HG03520 (cell line): ENCODE measurements at regions not wholly inside any gene's neighbourhood (a gene's known extent, or its start where the extent isn't known, plus 50 kb on each side); places are given as distances from the start of the nearest gene placed in this dataset.

Experiments
- ATAC-seq: cut with Tn5 transposase; IDR thresholded peaks from one replicate; pipeline ENCODE4 v1.9.1; 2021; ENCODE audit warnings: mild to moderate bottlenecking, moderate library complexity; ENCODE audit not compliant: unreplicated experiment

DNA sequence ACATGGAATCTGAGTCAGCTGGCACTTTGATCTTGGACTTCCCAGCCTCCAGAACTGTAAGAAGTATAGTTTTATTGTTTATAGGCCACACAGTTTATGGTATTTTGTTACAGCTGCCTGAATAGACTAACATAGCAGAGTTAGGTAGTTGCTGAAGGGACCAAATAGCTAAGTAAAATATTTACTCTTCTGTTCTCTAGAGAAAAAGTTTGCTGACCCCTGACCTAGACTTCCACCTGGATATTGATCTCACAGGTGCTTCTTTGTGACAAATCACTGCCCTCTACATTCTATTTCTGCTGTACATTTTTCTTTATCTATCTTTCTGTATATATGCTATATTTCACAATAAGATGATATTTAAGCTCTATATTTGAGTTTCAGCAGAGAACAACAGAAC is 212.5 kb downstream of the CSNK2A3 start:
- ATAC-seq: no peak

DNA sequence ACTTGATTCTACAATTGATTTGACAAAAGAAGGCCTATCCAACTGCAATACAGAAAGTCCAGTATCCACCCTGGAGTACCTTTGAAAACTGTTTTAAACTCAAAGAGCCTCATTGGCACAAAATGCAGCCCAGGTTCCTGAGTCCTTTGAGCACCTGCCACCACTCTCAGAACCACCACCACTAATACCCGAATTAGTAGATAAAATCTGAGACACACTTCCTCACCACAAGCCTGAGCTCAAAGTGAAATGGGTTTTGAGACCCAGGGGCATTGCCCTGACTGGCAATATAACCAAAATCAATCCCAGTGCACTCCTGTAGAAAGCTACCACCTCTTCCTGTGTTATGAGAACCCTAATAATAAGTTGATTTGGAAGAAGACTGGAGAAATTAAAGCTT is 215.7 kb downstream of the CSNK2A3 start:
- ATAC-seq: no peak

DNA sequence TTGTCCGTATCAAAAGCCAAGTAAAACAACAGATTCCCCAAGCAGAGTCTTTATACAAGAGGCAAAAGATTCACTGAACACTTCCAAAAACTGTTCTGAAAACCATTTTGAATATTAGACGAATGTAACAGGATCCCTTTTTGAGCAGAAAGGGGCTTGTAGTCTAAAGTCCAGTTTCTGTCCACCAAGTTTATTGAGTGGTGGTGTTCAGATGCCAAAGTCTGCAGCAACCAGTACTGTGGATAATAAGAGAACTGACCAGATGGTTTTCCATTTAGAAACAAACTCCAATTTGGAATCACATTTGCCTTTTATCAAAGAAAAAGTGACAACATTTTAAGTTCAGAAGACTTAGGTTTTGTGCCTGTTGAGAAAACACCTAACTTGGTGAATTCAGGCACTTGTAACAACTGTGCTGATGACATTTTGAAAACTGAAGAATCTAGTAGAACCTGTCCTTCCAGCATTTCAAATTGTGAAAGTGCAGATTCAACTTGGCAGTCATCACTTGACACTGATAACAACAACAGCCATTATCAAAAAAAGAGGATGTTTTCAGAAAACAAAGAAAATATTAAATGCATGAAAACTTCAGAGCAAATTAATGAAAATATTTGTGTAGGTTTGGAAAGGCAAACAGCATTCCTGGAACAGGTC is 217.1 kb downstream of the CSNK2A3 start:
- ATAC-seq: no peak

DNA sequence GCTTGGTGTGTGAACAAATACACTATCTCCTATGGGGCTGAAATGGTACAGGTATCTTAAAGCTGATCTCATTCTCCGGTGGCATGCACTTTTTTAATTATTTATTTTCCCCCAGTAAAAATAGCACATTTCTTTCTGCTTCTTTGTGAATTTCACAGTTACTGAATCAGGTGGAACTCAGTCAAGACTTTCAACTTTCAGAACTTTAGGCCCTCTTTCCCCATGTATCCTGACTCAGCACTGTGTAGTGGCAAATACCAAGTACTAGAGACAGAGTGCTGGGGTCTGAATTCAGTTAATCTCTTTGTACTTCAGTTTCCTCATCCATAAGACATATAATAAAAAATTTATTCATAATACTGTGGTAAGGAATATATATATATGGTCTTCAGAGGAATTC is 223.9 kb downstream of the CSNK2A3 start:
- no peak for ATAC-seq

DNA sequence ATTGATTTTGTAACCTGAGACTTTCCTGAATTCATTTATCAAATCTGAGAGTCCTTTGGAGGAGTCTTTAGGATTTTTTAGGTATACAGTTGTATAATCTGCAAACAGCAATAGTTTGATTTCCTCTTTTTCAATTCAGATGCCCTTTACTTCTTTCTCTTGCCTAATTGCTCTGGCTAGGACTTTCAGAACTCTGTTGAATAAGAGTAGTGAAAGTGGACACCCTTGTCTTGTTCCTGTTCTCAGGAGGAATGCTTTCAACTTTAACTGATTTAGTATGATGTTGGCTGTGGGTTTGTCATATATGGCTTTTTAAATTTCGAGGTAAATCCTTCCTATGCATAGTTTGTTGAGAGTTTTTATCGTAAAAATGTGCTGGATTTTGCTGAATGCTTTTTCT is 227.4 kb downstream of the CSNK2A3 start:
- ATAC-seq: no peak

DNA sequence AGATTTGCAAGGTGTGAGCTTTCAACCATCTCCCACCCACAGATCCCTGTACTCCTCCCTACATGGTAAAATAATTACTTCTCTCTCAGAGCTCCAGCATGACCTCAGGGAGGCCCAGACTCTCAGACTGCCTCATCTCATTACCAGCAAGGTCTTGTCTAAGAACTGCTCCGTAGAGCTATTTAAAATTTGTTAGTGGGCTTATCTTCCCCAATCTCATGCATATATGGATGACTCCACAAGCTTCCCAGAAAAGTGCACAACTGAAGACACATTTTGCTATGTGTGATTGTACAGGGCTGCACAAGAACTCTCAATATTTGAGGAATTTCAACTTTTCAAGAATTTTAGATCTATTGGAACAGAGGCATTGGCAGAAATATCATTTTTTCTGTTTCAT is 230.3 kb downstream of the CSNK2A3 start:
- ATAC-seq: no peak

DNA sequence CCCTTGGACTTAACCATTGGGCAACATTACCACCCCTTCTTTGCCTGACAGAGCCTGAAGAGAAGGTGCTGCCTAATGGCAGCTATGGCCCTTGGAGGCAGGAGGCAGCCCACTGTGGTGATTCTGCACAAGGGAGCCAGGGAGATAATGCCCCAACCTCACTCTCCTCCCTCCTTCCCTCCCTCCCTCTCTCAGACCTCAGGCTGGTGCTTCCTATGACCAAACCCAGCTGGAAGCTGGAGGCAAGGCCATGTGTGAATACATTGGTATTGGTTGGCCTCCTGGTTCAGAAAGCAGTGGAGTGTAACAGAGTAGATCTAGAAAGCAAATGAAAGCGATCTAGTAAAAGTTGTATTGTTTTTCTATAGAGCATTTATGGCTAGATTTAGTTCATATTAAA is 233.1 kb downstream of the CSNK2A3 start:
- ATAC-seq: no peak

DNA sequence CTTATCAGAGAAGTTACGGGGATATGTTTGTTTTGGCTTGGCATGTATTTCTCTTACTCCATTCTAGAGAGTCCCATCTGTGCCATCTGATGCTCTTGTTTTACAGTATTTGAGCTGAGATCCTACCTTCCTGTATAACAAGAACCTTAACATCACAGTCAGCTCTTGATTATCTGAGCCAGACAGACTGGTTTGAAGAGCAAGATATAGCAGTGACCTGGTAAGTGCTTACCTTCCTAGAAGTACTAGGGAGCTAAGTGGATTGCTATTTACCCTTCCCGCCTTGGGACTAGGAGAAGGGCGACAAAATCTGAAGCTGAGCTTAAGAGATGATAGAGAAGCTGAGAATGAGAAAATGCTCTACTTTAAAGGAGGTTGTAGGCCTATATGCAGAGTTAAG is 235.3 kb downstream of the CSNK2A3 start:
- no peak for ATAC-seq

DNA sequence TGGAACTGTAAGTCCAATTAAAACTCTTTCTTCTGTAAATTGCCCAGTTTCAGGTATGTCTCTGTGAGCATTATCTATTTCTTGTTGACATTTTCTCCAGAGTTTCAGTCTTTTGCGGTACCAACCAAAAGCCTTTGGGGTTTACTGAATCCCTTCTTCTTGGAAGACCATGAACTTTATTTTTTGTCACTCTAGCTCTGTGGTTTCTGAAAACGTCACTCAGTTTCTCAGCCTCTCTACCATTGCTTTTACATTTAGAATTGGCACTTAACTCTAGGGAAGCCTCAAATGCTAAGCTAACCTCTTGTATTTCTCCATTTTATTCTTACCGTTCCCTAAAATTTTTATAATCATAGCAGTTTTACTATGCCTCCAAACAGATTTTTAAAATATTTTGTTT is 237.6 kb downstream of the CSNK2A3 start:
- no peak for ATAC-seq

DNA sequence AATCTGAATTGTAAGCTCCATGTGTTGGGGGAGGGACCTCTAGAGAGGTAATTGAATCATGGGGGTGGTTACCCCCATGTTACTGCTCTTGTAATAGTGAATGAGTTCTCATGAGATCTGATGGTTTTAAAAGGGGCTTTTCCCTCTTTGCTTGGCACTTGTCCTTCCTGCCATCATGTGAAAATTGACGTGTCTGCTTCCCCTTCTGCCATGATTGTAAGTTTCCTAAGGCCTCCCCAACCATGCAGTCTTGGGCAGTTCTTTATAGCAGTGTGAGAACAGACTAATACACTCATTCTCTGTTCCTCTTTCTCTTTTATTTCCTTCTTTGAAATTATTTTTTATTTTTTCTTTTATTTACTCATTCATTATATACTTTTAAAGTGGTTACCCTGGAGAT is 239.4 kb downstream of the CSNK2A3 start:
- ATAC-seq: no peak

DNA sequence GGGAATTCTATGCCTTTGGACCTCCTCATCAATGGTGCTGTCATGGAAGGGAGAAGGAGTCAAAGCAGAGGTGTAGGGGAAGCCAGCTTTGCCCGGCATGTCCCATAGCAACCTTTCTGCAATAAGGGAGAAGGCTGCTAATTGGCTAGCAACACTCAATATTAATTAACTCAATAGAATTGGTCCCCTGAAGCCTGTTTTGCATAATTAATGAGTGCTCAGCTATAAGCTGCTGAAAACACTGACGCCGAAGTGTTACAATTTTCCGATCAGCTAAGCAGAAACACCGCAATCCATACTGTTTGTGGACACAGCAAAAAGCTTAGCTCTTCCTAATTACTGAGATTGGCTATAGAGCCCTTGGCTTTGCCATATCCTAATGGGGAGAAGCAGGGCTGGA is 245.0 kb downstream of the CSNK2A3 start:
- ATAC-seq: no peak

DNA sequence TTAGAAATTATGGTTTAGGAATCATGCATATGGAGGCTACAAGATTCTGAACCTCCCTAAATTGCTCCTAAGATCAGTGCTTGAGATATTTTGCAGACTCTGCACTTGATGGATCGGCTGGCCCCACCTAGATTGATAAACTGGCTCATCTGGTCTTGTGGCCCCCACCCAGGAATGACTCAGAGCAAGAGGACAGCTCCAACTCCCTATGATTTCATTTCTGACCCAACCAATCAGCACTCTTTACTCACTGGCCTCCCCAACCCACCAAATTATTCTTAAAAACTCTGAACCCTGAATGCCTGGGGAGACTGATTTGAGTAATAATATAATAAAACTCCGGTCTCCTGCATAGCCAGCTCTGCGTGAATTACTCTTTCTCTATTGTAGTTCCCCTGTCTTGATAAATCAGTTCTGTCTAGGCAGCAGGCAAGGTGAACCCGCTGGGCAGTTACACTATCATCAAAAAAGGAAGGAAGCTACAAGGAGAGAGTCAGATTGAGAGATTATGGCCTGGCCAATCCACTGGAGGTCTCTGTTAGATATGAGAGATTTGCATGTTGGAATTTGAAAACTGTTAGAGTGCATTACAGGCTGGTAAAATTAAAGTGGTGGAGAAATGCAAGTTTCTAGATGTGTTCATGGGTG is 245.8 kb downstream of the CSNK2A3 start:
- ATAC-seq: no peak

DNA sequence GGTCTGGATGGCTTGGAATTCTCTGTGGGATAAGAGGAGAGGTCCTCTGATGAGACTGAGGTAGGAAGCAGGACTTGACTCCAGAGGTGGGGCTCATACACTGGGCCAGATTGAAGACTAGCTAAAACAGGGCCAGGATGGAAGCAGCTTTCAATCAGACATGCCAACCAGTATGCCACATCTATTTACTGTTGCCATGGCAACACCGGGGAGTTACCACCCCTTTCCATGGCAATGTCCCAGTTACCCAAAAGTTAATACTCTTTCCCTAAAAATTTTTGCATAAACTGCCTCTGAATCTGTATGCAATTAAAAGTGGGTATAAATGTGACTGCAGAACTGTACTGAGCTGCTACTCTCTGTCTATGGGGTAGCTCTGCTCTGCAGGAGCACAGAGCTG is 247.5 kb upstream of the ZBED5 start:
- no peak for ATAC-seq

DNA sequence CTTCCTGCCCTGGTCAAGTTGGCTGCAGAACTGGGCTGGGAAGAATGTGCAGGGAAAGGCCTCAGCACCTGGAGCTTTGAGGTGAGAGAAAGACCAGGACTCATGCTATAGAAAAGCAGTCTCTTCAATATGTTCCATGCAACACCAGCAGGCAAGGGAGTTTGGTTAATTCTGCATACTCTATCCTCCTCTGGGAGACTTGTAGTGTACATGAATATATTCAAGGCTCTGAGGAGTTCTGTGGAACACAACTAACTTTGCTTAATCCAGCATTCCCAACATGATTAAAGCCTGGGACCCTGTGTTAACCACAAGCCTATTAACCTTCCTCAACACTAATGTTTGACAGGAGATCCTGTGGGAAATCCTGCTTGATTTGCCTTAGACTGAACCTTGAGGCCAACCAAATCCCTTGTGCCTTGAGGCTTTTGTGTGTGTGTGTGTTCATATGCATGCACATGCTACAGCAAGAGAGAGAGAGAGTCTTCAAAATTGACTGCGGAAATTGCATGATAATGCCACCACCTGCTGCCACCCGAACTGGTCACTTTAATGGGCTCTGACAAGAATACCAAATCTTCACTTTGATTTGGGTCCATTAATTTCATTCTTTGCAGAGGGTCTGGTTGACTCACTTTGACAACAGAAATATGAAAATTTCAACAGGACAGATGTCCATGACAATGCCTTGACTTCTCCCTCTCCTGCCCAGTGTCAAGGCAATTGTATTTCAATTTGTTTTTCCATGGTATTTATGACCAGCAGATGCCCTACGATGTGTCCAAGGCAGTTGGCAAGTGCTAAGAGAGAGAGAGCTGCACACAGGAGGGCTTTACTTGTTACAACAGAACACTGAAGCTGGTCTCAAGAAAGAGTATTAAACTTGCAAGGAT is 238.2 kb upstream of the ZBED5 start:
- no peak for ATAC-seq

DNA sequence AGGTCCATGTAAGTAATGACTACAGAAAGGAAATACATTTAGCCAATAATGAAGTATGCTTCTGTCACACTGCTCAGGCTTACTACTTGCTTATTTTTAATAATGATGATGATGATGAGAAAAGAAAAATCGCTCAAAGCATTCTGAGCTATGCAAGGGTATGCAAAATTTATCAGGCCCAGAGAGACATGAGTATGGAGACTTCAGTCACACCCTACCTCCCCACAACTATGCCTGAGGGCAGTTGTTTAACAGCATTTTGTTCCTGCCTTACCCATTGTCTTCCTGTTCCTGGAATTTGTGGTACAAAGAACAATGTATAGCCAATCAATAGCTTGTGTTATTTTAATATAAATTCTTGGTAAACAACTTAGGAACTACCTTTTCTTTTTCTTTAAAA is 232.6 kb upstream of the ZBED5 start:
- no peak for ATAC-seq

DNA sequence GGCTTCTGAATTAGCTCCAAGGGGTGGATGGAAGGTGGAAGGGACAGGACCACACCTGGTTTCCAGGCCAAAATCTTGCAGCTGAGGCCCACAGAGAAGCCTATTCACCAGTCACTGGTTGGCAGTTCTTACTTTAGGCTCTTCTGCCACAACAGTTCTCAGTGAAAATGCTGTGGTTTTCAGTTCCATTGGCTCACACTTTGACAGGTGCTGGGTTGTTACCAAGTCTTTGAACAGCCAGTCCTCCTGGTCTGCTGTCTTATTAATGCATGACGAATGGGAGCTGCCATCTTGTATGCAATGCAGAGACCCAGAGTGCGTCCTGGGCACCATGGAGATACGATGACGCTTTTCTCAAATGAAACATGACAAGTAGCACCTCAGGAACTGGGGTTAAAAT is 232.0 kb upstream of the ZBED5 start:
- no peak for ATAC-seq

DNA sequence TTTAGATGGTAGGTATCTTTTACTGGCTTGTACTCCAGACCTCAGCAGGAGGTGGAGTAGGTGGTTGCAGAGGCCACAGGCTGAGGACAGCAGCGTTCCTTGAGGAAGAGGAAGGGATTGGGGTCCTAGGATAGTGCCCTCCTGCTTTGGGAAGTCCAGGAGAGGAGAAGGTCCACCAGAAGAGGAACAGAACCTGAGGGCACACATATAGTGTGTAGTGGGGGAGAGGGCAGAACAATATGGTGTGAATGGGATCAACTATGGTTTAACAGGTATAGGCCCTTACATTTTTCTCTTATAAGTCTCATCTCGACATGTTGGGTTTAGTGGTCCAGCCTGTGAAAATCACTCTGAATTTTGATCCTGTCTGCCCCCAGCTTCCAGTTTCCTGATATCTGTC is 229.1 kb upstream of the ZBED5 start:
- ATAC-seq: no peak

DNA sequence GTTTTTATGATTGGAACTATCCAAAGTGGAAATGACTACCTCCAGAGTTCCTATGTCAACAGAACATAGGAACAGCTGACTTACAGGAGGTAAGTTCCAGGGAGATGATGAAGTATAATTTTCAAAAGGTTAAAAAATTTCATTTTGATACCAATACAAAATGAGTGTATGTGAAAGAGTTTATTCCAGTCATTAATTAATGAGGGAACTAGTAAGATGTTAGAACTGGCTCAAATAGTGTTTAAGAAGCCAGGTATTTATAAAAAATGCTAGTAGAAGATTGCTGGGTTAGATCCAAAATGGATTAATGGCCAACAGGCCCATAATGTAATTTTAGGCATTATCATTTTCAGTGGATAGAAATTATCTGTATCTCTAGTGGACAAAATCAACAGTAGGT is 227.7 kb upstream of the ZBED5 start:
- no peak for ATAC-seq

DNA sequence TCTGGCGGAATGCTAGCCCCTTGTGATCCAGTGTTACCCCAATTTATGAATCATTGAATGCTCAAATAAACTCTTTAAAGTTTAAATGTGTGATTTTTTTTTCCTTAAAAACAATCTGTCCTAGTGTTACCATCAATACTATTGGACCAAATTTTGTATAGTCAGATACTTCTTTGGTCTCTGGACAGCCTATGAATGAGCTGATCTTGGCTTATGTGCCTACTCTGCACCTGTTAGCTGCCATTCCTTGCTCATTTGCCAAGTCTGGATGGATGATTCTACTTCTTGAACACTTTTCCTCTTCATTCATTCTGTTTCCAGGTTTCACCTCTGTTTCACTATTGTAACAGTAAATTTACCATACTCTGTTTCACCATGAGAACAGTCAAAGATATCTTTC is 226.5 kb upstream of the ZBED5 start:
- ATAC-seq: no peak

DNA sequence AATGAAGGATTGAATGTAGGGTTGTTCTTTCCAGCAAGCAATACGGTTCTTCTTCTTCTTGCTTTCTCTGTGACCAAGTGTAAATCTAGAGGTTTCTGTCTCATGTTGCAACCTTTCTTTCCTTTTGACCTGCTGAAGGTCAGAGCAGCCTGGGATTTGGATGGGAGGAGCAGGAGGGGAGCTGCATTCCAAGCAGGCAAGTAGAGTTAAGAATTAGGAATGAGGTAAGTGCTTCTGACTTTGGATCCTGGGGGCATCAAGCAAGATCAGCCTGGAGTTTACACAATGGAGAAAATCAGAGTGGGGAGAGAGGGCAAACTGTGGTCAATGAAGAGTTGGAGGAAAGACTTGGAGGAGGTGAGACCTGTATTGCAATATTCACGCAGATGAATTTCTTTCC is 225.6 kb upstream of the ZBED5 start:
- ATAC-seq: no peak

DNA sequence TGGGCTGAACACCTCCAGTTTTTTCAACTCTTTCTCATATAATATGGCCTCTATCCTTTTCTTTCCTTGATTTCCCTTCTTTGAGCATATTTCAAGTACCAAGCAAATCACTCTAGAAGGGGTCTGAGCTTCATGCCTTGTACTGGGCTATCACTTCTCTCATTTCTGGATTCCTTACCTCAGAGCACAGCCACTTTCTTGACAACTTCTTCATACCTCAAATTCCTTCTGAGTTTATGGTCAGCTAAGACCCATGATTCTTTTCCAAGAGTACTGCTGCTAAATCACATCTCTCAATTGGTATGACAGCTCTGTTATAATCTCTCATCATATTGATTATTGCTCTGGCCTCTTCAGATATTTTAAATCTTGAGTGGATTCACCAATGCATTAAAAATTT is 224.8 kb upstream of the ZBED5 start:
- no peak for ATAC-seq

DNA sequence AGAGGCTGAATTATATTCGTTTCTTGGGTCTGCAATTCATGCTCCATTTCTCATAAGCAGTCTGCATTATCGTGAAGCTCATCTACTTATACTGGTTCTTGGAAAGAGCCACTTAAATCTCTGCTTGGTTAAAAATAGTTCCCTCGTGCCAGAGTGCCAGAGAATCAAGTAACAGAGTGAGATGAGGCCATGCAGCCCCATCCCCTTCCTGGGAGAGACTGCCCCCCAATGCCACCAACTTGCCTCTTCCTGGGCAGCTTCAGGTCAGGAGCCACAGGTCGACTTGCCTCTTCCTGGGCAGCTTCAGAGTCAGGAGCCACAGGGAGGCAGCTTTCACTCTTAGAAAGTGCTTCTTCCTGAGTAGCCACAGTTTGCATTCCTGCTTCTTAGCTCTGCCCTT is 223.9 kb upstream of the ZBED5 start:
- no peak for ATAC-seq
